ENCODE measurements at regions not wholly inside any gene's neighbourhood (a gene's known extent, or its start where the extent isn't known, plus 50 kb on each side); places are given as distances from the start of the nearest gene placed in this dataset.
"Not testable (repeated sequence)": the region's sequence is repeated elsewhere in the genome, so short reads cannot be mapped to it uniquely, and the experiment has no call there.

DNA sequence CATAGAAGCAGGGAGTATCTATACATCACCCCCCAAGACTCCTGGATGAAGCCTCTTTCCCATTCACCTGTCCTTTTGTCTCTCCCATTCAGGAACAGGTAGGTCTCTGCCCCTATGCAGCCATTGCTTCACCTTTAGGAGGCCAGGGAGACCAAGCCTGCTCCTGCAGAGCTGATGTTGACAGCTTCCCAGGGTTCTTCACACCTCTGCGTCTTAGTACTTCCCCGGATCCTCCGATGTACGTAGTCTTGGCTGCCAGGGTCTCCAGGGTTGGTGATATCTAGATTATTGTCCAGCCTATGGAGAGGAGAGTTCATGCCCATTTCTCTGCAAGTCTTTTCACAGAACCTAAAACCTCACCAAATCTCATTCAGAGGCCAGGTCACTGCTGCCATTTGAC lies 365.7 kb upstream of the KLF6 start (continued):
- no peak for TF ChIP-seq FOXA2 (IDR thresholded peaks at IDR 0.05)
- TF ChIP-seq CTCF (IDR thresholded peaks at IDR 0.05; ENCODE audit: low read depth, low read length, missing input control) = no peak
- TF ChIP-seq MAX (IDR thresholded peaks at IDR 0.05) = no peak
- no peak for TF ChIP-seq SP1 (IDR thresholded peaks at IDR 0.05)
- no peak for TF ChIP-seq HNF4A (conservative IDR thresholded peaks at IDR 0.05)
- no peak for TF ChIP-seq EGR1 (IDR thresholded peaks at IDR 0.05; ENCODE audit: low read depth in 2 of 2)

- H3K9ac ChIP-seq (ENCODE audit: low read depth in 1 of 2, low read length in 2 of 2); H3K4me3 ChIP-seq (ENCODE audit: low read depth in 1 of 3, low read length in 3 of 3); H3K27ac ChIP-seq (ENCODE audit: low read depth in 1 of 2, low read length in 2 of 2); H3K27me3 ChIP-seq (ENCODE audit: control insufficient read depth in 4 of 4, insufficient read depth in 4 of 4, low read length in 3 of 4); H3K36me3 ChIP-seq (ENCODE audit: control insufficient read depth in 4 of 4, insufficient read depth in 3 of 4, low read depth in 1 of 4, low read length in 3 of 4); H3K9me3 ChIP-seq (ENCODE audit: control insufficient read depth in 4 of 4, low read length in 3 of 4); H3K4me1 ChIP-seq (ENCODE audit: control insufficient read depth in 4 of 4, insufficient read depth in 4 of 4, low read length in 3 of 4); DNase-seq (ENCODE audit: low spot score): not testable (repeated sequence)
- 90% methylated on average over 14 of the region's 14 CpGs for WGBS
Measured at GRCh38 chr10:4149460-4149859, 364.5 kb upstream of the KLF6 start.

GRCh38 chr10:4147245-4147644 lies 362.2 kb upstream of the KLF6 start:
- no peak for DNase-seq (ENCODE audit: low spot score)
- H3K9ac ChIP-seq (ENCODE audit: low read depth in 1 of 2, low read length in 2 of 2) = no peak overlapping the region
- TF ChIP-seq GABPA (IDR thresholded peaks at IDR 0.05 in 1 of 2, conservative IDR thresholded peaks at IDR 0.05 in 1 of 2) (no peak), SP1 (IDR thresholded peaks at IDR 0.05) (no peak), ATF3 (IDR thresholded peaks at IDR 0.05) (no peak), RAD21 (IDR thresholded peaks at IDR 0.05) (no peak), EGR1 (IDR thresholded peaks at IDR 0.05; ENCODE audit: low read depth in 2 of 2) (no peak), MAX (IDR thresholded peaks at IDR 0.05) (no peak), CTCF (IDR thresholded peaks at IDR 0.05; ENCODE audit: low read depth, low read length, missing input control) (no peak), TAF1 (conservative IDR thresholded peaks at IDR 0.05) (no peak), JUND (IDR thresholded peaks at IDR 0.05) (no peak), REST (IDR thresholded peaks at IDR 0.05) (no peak), RXRA (IDR thresholded peaks at IDR 0.05) (no peak), HNF4G (IDR thresholded peaks at IDR 0.05) (no peak), FOXA1 (IDR thresholded peaks at IDR 0.05) (no peak)
- H3K27me3 ChIP-seq (ENCODE audit: control insufficient read depth in 4 of 4, insufficient read depth in 4 of 4, low read length in 3 of 4) = no peaks in the 10 kb centered on the region
- no peaks in the 10 kb centered on the region for H3K9me3 ChIP-seq (ENCODE audit: control insufficient read depth in 4 of 4, low read length in 3 of 4)
- H3K36me3 ChIP-seq (ENCODE audit: control insufficient read depth in 4 of 4, insufficient read depth in 3 of 4, low read depth in 1 of 4, low read length in 3 of 4) = no peaks in the 10 kb centered on the region
- no peaks in the 10 kb centered on the region for H3K4me1 ChIP-seq (ENCODE audit: control insufficient read depth in 4 of 4, insufficient read depth in 4 of 4, low read length in 3 of 4)
- H3K4me3 ChIP-seq (ENCODE audit: low read depth in 1 of 3, low read length in 3 of 3) = no peak overlapping the region
- H3K27ac ChIP-seq (ENCODE audit: low read depth in 1 of 2, low read length in 2 of 2) = no peak overlapping the region

Data from liver (tissue), 8 donors.